H1 (cell line): ENCODE measurements at regions not wholly inside any gene's neighbourhood (a gene's known extent, or its start where the extent isn't known, plus 50 kb on each side); places are given as distances from the start of the nearest gene placed in this dataset.

Source experiments
- EGR1 ChIP-seq: IDR thresholded peaks from 2 replicates; pipeline ENCODE4 v1.6.1; 2011; ENCODE audit warnings: low read depth, low read length, borderline replicate concordance
- HDAC2 ChIP-seq, 2 experiments: fragments of 300-600 bp in 1 of 2; sonication (generic) in 1 of 2; IDR thresholded peaks; 2 replicates each; pipeline ENCODE4 v1.6.1; 2011 to 2012; ENCODE audit warnings: low read depth in 2 of 2, low read length in 2 of 2, mild to moderate bottlenecking in 2 of 2, moderate library complexity in 2 of 2, borderline replicate concordance in 1 of 2, inconsistent platforms in 1 of 2
- POU5F1 ChIP-seq: IDR thresholded peaks from 2 replicates; pipeline ENCODE4 v1.6.1; 2011; ENCODE audit warnings: low read depth, mild to moderate bottlenecking, low read length, moderate library complexity
- RBBP5 ChIP-seq: IDR thresholded peaks from 2 replicates; pipeline ENCODE4 v1.7.1; 2012; ENCODE audit warnings: low read depth, mild to moderate bottlenecking, inconsistent platforms, low read length, moderate library complexity, borderline replicate concordance
- SP2 ChIP-seq: IDR thresholded peaks from 2 replicates; pipeline ENCODE4 v1.6.1; 2012; ENCODE audit warnings: mild to moderate bottlenecking, low read length, inconsistent platforms
- TF ChIP-seq, protein P1 (sequence below): fragments of 300-600 bp; sonication (generic); IDR thresholded peaks from 2 replicates; pipeline ENCODE4 v1.7.1; 2012; ENCODE audit warnings: low read length, moderate library complexity, mild to moderate bottlenecking, inconsistent platforms; ENCODE audit not compliant: insufficient replicate concordance

GRCh38 chr13:111645598-111646455 is 325.4 kb downstream of the TEX29 start (continued):
- TF ChIP-seq EGR1 (no peak), SP2 (no peak), HDAC2 (IDR thresholded peaks at IDR 0.05; ENCODE audit: borderline replicate concordance in 1 of 2, low read depth in 2 of 2, low read length in 2 of 2) (no peak), POU5F1 (no peak), RBBP5 (no peak)
- TF ChIP-seq, protein P1, sequence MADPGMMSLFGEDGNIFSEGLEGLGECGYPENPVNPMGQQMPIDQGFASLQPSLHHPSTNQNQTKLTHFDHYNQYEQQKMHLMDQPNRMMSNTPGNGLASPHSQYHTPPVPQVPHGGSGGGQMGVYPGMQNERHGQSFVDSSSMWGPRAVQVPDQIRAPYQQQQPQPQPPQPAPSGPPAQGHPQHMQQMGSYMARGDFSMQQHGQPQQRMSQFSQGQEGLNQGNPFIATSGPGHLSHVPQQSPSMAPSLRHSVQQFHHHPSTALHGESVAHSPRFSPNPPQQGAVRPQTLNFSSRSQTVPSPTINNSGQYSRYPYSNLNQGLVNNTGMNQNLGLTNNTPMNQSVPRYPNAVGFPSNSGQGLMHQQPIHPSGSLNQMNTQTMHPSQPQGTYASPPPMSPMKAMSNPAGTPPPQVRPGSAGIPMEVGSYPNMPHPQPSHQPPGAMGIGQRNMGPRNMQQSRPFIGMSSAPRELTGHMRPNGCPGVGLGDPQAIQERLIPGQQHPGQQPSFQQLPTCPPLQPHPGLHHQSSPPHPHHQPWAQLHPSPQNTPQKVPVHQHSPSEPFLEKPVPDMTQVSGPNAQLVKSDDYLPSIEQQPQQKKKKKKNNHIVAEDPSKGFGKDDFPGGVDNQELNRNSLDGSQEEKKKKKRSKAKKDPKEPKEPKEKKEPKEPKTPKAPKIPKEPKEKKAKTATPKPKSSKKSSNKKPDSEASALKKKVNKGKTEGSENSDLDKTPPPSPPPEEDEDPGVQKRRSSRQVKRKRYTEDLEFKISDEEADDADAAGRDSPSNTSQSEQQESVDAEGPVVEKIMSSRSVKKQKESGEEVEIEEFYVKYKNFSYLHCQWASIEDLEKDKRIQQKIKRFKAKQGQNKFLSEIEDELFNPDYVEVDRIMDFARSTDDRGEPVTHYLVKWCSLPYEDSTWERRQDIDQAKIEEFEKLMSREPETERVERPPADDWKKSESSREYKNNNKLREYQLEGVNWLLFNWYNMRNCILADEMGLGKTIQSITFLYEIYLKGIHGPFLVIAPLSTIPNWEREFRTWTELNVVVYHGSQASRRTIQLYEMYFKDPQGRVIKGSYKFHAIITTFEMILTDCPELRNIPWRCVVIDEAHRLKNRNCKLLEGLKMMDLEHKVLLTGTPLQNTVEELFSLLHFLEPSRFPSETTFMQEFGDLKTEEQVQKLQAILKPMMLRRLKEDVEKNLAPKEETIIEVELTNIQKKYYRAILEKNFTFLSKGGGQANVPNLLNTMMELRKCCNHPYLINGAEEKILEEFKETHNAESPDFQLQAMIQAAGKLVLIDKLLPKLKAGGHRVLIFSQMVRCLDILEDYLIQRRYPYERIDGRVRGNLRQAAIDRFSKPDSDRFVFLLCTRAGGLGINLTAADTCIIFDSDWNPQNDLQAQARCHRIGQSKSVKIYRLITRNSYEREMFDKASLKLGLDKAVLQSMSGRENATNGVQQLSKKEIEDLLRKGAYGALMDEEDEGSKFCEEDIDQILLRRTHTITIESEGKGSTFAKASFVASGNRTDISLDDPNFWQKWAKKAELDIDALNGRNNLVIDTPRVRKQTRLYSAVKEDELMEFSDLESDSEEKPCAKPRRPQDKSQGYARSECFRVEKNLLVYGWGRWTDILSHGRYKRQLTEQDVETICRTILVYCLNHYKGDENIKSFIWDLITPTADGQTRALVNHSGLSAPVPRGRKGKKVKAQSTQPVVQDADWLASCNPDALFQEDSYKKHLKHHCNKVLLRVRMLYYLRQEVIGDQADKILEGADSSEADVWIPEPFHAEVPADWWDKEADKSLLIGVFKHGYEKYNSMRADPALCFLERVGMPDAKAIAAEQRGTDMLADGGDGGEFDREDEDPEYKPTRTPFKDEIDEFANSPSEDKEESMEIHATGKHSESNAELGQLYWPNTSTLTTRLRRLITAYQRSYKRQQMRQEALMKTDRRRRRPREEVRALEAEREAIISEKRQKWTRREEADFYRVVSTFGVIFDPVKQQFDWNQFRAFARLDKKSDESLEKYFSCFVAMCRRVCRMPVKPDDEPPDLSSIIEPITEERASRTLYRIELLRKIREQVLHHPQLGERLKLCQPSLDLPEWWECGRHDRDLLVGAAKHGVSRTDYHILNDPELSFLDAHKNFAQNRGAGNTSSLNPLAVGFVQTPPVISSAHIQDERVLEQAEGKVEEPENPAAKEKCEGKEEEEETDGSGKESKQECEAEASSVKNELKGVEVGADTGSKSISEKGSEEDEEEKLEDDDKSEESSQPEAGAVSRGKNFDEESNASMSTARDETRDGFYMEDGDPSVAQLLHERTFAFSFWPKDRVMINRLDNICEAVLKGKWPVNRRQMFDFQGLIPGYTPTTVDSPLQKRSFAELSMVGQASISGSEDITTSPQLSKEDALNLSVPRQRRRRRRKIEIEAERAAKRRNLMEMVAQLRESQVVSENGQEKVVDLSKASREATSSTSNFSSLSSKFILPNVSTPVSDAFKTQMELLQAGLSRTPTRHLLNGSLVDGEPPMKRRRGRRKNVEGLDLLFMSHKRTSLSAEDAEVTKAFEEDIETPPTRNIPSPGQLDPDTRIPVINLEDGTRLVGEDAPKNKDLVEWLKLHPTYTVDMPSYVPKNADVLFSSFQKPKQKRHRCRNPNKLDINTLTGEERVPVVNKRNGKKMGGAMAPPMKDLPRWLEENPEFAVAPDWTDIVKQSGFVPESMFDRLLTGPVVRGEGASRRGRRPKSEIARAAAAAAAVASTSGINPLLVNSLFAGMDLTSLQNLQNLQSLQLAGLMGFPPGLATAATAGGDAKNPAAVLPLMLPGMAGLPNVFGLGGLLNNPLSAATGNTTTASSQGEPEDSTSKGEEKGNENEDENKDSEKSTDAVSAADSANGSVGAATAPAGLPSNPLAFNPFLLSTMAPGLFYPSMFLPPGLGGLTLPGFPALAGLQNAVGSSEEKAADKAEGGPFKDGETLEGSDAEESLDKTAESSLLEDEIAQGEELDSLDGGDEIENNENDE, result no peak
- TF ChIP-seq, all 59 proteins: peak for 0
